Esophagus muscularis mucosa (tissue), 4 donors: ENCODE measurements at regions not wholly inside any gene's neighbourhood (a gene's known extent, or its start where the extent isn't known, plus 50 kb on each side); places are given as distances from the start of the nearest gene placed in this dataset.

Experiments
- EP300 ChIP-seq: sonication (generic); formaldehyde crosslinking; IDR thresholded peaks from one replicate; pipeline ENCODE4 v1.6.1; 2017; ENCODE audit warnings: antibody characterized with exemption
- POLR2A ChIP-seq: fragments of 450-650 bp; IDR thresholded peaks from one replicate; pipeline ENCODE4 v1.6.1; 2017; ENCODE audit warnings: antibody characterized with exemption, moderate library complexity, mild to moderate bottlenecking, low read depth
- POLR2AphosphoS5 ChIP-seq, 2 donors: sonication (generic); formaldehyde crosslinking; IDR thresholded peaks; one replicate each; pipeline ENCODE4 v1.6.1; 2017; ENCODE audit warnings: antibody characterized with exemption in 2 of 2
- TF ChIP-seq, protein P1 (sequence below), 3 experiments: fragments of 200-600 bp in 2 of 3; fragments of 450-650 bp in 1 of 3; sonication (generic) in 2 of 3; IDR thresholded peaks; one replicate each; pipeline ENCODE4 v1.5.1; 2017 to 2019; ENCODE audit warnings: antibody characterized with exemption in 3 of 3, mild to moderate bottlenecking in 2 of 3, moderate library complexity in 1 of 3

DNA sequence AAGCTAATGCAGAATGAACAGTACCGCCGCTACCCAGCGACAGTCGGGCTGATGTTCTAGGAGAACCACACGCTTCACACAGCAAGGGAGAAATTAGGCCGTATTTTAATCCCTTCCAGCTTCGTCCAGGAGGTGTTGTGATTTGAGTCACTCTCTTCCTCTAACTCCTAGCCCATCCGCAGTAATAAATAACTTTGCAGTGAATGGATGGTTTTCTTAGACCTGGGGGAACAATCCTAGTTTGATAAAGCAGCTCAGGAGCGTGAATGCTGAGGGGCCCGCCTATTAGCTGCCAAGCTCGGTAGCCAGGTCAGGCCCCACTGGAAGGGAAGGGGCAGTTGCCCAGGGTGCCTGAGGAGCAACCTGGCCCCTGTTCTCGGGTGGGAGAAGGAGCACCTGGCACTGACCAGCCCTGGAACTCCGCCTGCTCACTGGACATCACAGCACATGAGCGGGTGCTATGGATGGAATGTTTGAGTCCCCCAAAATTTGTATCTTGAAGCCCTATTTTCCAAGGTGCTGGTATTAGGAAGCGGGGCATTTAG is 146.0 kb upstream of the AFDN start:
- TF ChIP-seq, protein P1, sequence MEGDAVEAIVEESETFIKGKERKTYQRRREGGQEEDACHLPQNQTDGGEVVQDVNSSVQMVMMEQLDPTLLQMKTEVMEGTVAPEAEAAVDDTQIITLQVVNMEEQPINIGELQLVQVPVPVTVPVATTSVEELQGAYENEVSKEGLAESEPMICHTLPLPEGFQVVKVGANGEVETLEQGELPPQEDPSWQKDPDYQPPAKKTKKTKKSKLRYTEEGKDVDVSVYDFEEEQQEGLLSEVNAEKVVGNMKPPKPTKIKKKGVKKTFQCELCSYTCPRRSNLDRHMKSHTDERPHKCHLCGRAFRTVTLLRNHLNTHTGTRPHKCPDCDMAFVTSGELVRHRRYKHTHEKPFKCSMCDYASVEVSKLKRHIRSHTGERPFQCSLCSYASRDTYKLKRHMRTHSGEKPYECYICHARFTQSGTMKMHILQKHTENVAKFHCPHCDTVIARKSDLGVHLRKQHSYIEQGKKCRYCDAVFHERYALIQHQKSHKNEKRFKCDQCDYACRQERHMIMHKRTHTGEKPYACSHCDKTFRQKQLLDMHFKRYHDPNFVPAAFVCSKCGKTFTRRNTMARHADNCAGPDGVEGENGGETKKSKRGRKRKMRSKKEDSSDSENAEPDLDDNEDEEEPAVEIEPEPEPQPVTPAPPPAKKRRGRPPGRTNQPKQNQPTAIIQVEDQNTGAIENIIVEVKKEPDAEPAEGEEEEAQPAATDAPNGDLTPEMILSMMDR (IDR thresholded peaks at IDR 0.05), result no peak
- TF ChIP-seq POLR2A (no peak), POLR2AphosphoS5 (IDR thresholded peaks at IDR 0.05) (no peak), EP300 (no peak)
